ACC112 (cell line): ENCODE measurements at regions not wholly inside any gene's neighbourhood (a gene's known extent, or its start where the extent isn't known, plus 50 kb on each side); places are given as distances from the start of the nearest gene placed in this dataset.
A peak's percentile ranks its signal among the peaks of the same experiment; 100 is the strongest.

Source experiments
- H2AFZ ChIP-seq: fragments of 200-600 bp; sonication (generic); one replicate; pipeline ENCODE4 v1.6.0; 2017; ENCODE audit warnings: antibody characterized with exemption, low read length; ENCODE audit not compliant: unreplicated experiment
- H3K27ac ChIP-seq: fragments of 200-600 bp; sonication (generic); 2 replicates; pipeline ENCODE4 v1.5.1; 2014; ENCODE audit warnings: low read depth, mild to moderate bottlenecking, antibody characterized with exemption, low read length, moderate library complexity
- H3K27me3 ChIP-seq: fragments of 200-600 bp; sonication (generic); 2 replicates; pipeline ENCODE4 v1.6.1; 2014; ENCODE audit warnings: mild to moderate bottlenecking, antibody characterized with exemption, low read length, moderate library complexity, mixed read lengths; ENCODE audit not compliant: insufficient read depth
- H3K36me3 ChIP-seq: fragments of 200-600 bp; sonication (generic); 2 replicates; pipeline ENCODE4 v1.6.1; 2016; ENCODE audit warnings: mild to moderate bottlenecking, antibody characterized with exemption, low read length, moderate library complexity, mixed read lengths; ENCODE audit not compliant: insufficient read depth
- H3K4me1 ChIP-seq: fragments of 200-600 bp; sonication (generic); one replicate; pipeline ENCODE4 v1.6.1; 2016; ENCODE audit warnings: low read length, mixed read lengths; ENCODE audit not compliant: insufficient read depth, unreplicated experiment, control insufficient read depth
- H3K4me3 ChIP-seq: fragments of 200-600 bp; sonication (generic); 2 replicates; pipeline ENCODE4 v1.5.1; 2014; ENCODE audit warnings: mild to moderate bottlenecking, low read depth, low read length
- H3K79me2 ChIP-seq: fragments of 200-600 bp; sonication (generic); one replicate; pipeline ENCODE4 v1.6.0; 2016; ENCODE audit warnings: low read length; ENCODE audit not compliant: control insufficient read depth, unreplicated experiment, insufficient read depth

DNA sequence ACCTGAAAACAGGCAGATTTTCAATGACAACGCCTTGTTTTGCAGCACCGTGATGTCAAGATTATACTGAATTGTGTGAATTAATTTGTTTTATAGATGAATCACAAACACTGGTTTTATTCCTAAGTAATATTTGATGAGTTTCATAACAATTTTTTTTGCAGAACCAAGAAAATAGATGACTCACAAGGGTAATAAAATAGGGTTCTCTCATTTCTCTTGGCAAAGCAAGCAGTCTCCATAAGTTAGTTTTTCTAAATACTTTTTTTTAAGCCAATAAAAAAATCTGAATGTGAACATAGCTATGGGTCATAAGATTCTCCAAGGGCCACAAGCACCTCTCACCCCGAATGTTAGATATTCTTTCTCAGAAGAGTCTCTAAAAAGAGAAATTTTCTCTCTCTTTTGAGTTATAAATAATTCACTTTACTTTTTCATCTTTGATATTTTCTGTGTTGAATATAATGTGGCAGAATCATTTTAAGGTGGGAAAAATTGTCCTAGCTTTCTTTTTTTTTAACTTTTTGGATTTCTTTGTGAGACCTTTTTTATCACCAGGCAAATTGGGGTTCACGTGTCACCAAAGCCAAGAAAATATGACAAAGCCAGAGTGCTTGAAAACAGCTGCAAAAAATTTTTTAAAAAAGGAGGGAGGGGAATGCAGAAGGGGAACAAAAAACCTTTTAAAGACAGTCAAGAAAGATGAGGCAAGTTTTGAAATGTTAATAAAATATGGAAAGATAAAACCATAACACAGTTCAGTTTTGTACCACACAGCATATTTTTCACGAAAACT lies 174.6 kb upstream of the DAPK1 start:
- 0 out of 2 replicates have a peak, but pooled peaks cover 3% of the 10 kb centered on the region for H3K27me3 ChIP-seq
- H3K4me3 ChIP-seq = no peak overlapping the region
- no peak overlapping the region for H2AFZ ChIP-seq
- H3K4me1 ChIP-seq = peaks cover 9% of the 10 kb centered on the region
- H3K27ac ChIP-seq = peak overlapping the region; percentile 55
- no peaks in the 10 kb centered on the region for H3K36me3 ChIP-seq
- no peaks in the 10 kb centered on the region for H3K79me2 ChIP-seq

GRCh38 chr9:87323928-87324327 lies 173.7 kb upstream of the DAPK1 start:
- H3K27ac ChIP-seq = no peak overlapping the region
- no peaks in the 10 kb centered on the region for H3K79me2 ChIP-seq
- no peaks in the 10 kb centered on the region for H3K36me3 ChIP-seq
- no peak overlapping the region for H3K4me3 ChIP-seq
- no peak overlapping the region for H2AFZ ChIP-seq
- peaks cover 9% of the 10 kb centered on the region for H3K4me1 ChIP-seq
- H3K27me3 ChIP-seq = 0 out of 2 replicates have a peak, but pooled peaks cover 3% of the 10 kb centered on the region

GRCh38 chr9:87324613-87325194 lies 173.0 kb upstream of the DAPK1 start:
- Histone ChIP-seq H3K4me1 (peaks cover 9% of the 10 kb centered on the region), H3K36me3 (no peaks in the 10 kb centered on the region), H3K79me2 (no peaks in the 10 kb centered on the region), H3K27me3 (0 out of 2 replicates have a peak, but pooled peaks cover 3% of the 10 kb centered on the region), H3K4me3 (no peak overlapping the region), H2AFZ (peak overlapping the region; percentile 66), H3K27ac (no peak overlapping the region)

GRCh38 chr9:87327575-87328125 lies 170.0 kb upstream of the DAPK1 start:
- Histone ChIP-seq H3K79me2 (no peaks in the 10 kb centered on the region), H3K36me3 (no peaks in the 10 kb centered on the region), H3K4me1 (peaks cover 9% of the 10 kb centered on the region), H2AFZ (no peak overlapping the region), H3K4me3 (no peak overlapping the region), H3K27me3 (0 out of 2 replicates have a peak, but pooled peaks cover 3% of the 10 kb centered on the region), H3K27ac (no peak overlapping the region)

DNA sequence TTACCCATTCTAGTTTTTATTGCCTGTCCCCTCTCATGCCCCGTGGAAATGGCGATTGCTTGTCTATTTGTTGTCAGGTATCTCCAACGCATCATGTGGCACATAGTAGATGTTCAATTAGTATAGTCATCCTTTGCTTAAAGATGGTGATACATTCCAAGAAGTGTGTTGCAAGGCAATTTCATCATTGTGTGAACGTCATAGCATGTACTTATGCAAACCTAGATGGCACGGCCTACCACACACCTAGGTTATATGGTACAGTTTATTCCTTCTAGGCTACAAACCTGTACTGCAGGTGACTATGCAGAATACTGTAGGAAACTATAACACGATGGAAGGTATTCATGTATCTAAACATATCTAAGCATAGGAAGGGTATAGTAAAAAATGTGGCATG lies 163.9 kb upstream of the DAPK1 start:
- Histone ChIP-seq H3K27me3 (peaks cover 5% of the 10 kb centered on the region; the same call in 1 of the 2 replicates), H3K4me3 (no peak overlapping the region), H3K27ac (no peak overlapping the region), H2AFZ (no peak overlapping the region), H3K4me1 (peaks cover 9% of the 10 kb centered on the region), H3K79me2 (no peaks in the 10 kb centered on the region), H3K36me3 (no peaks in the 10 kb centered on the region)

DNA sequence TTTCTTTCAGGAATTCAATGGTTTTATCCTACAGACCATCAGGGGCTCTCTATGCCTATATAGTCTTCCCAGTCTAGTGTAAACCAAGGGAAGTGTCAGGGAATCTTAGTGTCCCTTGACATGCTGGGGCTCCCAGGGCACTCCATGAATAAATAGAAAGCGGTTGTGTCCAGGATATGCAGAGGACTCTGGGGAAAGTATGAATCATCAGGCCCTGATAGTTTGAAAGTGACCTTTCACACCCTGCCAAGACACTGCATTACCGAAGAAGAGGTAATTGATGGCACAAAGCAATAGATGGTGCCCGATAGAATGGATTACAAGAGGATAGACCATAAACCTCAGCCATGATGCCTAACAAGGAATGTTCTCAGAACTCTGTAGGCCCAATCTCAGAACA lies 163.3 kb upstream of the DAPK1 start:
- Histone ChIP-seq H3K79me2 (no peaks in the 10 kb centered on the region), H3K4me3 (no peak overlapping the region), H3K36me3 (no peaks in the 10 kb centered on the region), H3K4me1 (peaks cover 9% of the 10 kb centered on the region), H3K27me3 (peaks cover 5% of the 10 kb centered on the region; the same call in 1 of the 2 replicates), H2AFZ (no peak overlapping the region), H3K27ac (no peak overlapping the region)

DNA sequence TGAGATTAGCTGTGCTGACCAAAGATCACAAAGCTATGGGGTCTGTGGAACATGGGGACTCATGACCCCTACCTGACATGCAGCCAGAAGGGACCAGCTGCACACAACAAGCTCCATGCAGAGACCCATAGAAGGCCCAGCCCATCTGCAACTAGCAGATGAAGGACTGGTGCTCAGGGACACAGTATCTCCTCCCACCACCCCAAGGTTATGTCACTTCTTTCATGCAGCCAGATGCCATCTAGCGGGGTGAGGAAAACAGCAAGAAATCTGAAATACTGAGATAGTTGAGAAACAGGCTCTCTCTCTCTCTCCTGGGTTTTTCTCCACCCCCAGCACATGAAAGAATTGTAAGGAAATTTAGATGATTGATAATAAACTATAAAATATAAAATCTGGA lies 161.3 kb upstream of the DAPK1 start:
- H3K4me3 ChIP-seq = no peak overlapping the region
- no peaks in the 10 kb centered on the region for H3K79me2 ChIP-seq
- no peak overlapping the region for H3K27ac ChIP-seq
- peaks cover 5% of the 10 kb centered on the region; the same call in 1 of the 2 replicates for H3K27me3 ChIP-seq
- H2AFZ ChIP-seq = no peak overlapping the region
- peaks cover 9% of the 10 kb centered on the region for H3K4me1 ChIP-seq
- no peaks in the 10 kb centered on the region for H3K36me3 ChIP-seq

GRCh38 chr9:87336914-87337333 lies 160.7 kb upstream of the DAPK1 start:
- no peak overlapping the region for H3K27ac ChIP-seq
- H3K4me3 ChIP-seq = peak overlapping the region; percentile 80

DNA sequence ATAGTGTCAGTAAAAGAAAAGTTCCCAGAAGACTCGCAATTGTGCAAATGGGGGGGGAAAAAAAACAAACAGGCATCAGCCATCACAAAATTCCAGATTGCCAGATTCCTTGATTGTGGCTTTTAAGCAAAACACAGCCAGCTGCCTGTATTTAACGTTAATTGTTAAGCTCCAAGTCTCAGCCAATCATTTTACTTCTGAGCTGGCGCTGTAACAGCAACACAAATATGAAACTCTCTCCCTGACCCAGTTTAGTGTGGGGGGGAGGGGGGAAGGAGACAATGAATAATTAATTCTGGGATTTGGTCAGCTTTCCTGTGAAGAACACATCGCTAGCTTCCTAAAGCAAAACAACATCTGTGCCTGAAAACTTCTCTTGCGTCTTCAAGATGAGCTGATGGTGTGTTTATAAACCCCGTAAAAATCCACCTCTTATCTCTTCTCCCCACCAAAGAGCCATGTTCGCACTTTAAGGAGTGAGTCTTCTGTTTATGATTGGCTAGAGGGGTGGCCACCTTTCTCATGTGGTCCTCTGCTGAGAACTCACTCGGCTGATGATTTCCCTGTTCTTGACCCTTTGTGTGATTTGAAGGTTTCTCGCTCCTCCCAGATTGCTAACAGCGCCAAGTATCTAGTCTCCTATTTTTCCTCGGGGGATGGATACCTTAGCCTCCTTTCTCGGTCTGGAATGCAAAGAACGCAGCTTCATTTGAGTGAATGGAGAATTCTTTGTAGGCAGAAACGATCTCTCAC lies 160.2 kb upstream of the DAPK1 start:
- no peak overlapping the region for H3K27ac ChIP-seq
- H3K4me3 ChIP-seq = peak overlapping the region; percentile 80
- H2AFZ ChIP-seq = peak overlapping the region; percentile 95
- H3K36me3 ChIP-seq = no peaks in the 10 kb centered on the region
- H3K79me2 ChIP-seq = no peaks in the 10 kb centered on the region
- peaks cover 5% of the 10 kb centered on the region; the same call in 1 of the 2 replicates for H3K27me3 ChIP-seq
- peaks cover 9% of the 10 kb centered on the region for H3K4me1 ChIP-seq

More at GRCh38 chr9:87336914-87337333, 160.7 kb upstream of the DAPK1 start:
- H3K27me3 ChIP-seq = peaks cover 5% of the 10 kb centered on the region; the same call in 1 of the 2 replicates
- no peaks in the 10 kb centered on the region for H3K79me2 ChIP-seq
- H3K36me3 ChIP-seq = no peaks in the 10 kb centered on the region
- peaks cover 9% of the 10 kb centered on the region for H3K4me1 ChIP-seq
- peak overlapping the region; percentile 95 for H2AFZ ChIP-seq
